ENCODE measurements at regions not wholly inside any gene's neighbourhood (a gene's known extent, or its start where the extent isn't known, plus 50 kb on each side); places are given as distances from the start of the nearest gene placed in this dataset.

GRCh38 chr11:96967616-96968015 is 577.8 kb downstream of the JRKL start:
- DNase-seq (no peak), ATAC-seq (no peak)
- Histone ChIP-seq H3K36me3 (no peaks in the 10 kb centered on the region), H3K4me1 (no peaks in the 10 kb centered on the region), H3K27ac (no peak overlapping the region), H3K9me3 (no peaks in the 10 kb centered on the region), H3K4me3 (no peak overlapping the region), H3K27me3 (no peaks in the 10 kb centered on the region)
- intact Hi-C loops (cut with DNase I) = no loop called here
- TF ChIP-seq, protein P1, sequence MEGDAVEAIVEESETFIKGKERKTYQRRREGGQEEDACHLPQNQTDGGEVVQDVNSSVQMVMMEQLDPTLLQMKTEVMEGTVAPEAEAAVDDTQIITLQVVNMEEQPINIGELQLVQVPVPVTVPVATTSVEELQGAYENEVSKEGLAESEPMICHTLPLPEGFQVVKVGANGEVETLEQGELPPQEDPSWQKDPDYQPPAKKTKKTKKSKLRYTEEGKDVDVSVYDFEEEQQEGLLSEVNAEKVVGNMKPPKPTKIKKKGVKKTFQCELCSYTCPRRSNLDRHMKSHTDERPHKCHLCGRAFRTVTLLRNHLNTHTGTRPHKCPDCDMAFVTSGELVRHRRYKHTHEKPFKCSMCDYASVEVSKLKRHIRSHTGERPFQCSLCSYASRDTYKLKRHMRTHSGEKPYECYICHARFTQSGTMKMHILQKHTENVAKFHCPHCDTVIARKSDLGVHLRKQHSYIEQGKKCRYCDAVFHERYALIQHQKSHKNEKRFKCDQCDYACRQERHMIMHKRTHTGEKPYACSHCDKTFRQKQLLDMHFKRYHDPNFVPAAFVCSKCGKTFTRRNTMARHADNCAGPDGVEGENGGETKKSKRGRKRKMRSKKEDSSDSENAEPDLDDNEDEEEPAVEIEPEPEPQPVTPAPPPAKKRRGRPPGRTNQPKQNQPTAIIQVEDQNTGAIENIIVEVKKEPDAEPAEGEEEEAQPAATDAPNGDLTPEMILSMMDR (IDR thresholded peaks at IDR 0.05) = no peak

- TF ChIP-seq, protein P1 (IDR thresholded peaks at IDR 0.05) = no peak
- no peaks in the 10 kb centered on the region for H3K4me1 ChIP-seq
- no peaks in the 10 kb centered on the region for H3K9me3 ChIP-seq
- no peaks in the 10 kb centered on the region for H3K27me3 ChIP-seq
- H3K4me3 ChIP-seq = no peak overlapping the region
- ATAC-seq = no peak
- H3K27ac ChIP-seq = no peak overlapping the region
- intact Hi-C loops (cut with DNase I) = no loop called here
- no peaks in the 10 kb centered on the region for H3K36me3 ChIP-seq
- no peak for DNase-seq
Measured at GRCh38 chr11:96969251-96969650, 579.4 kb downstream of the JRKL start.

GRCh38 chr11:96978751-96979150 is 588.9 kb downstream of the JRKL start:
- no peaks in the 10 kb centered on the region for H3K36me3 ChIP-seq

GRCh38 chr11:96986516-96986915 is 596.7 kb downstream of the JRKL start:
- intact Hi-C loops (cut with DNase I) = no loop called here
- TF ChIP-seq, protein P1 (IDR thresholded peaks at IDR 0.05) = no peak

More at GRCh38 chr11:96978751-96979150, 588.9 kb downstream of the JRKL start:
- H3K27me3 ChIP-seq = no peaks in the 10 kb centered on the region
- no peaks in the 10 kb centered on the region for H3K4me1 ChIP-seq
- no peak overlapping the region for H3K27ac ChIP-seq
- ATAC-seq (no peak), DNase-seq (no peak)
- intact Hi-C loops (cut with DNase I) = no loop called here
- TF ChIP-seq, protein P1 (IDR thresholded peaks at IDR 0.05) = no peak
- no peaks in the 10 kb centered on the region for H3K9me3 ChIP-seq
- no peak overlapping the region for H3K4me3 ChIP-seq

GRCh38 chr11:96990914-96991313 is 601.1 kb downstream of the JRKL start:
- Histone ChIP-seq H3K27me3 (no peaks in the 10 kb centered on the region), H3K4me1 (no peaks in the 10 kb centered on the region), H3K4me3 (no peak overlapping the region), H3K36me3 (no peaks in the 10 kb centered on the region), H3K27ac (no peak overlapping the region), H3K9me3 (no peaks in the 10 kb centered on the region)
- ATAC-seq = no peak
- TF ChIP-seq, protein P1 (IDR thresholded peaks at IDR 0.05) = no peak
- intact Hi-C loops (cut with DNase I) = no loop called here
- DNase-seq = no peak

More at GRCh38 chr11:96986516-96986915, 596.7 kb downstream of the JRKL start:
- DNase-seq (no peak), ATAC-seq (no peak)
- Histone ChIP-seq H3K4me1 (no peaks in the 10 kb centered on the region), H3K9me3 (no peaks in the 10 kb centered on the region), H3K4me3 (no peak overlapping the region), H3K36me3 (no peaks in the 10 kb centered on the region), H3K27ac (no peak overlapping the region), H3K27me3 (no peaks in the 10 kb centered on the region)

GRCh38 chr11:97000481-97000880 is 610.7 kb downstream of the JRKL start:
- intact Hi-C loops (cut with DNase I) = no loop called here
- TF ChIP-seq, protein P1 (IDR thresholded peaks at IDR 0.05) = no peak
- H3K9me3 ChIP-seq = no peaks in the 10 kb centered on the region
- H3K4me1 ChIP-seq = no peaks in the 10 kb centered on the region
- no peak for DNase-seq
- ATAC-seq = no peak
- H3K27ac ChIP-seq = no peak overlapping the region
- H3K4me3 ChIP-seq = no peak overlapping the region
- H3K36me3 ChIP-seq = no peaks in the 10 kb centered on the region
- H3K27me3 ChIP-seq = no peaks in the 10 kb centered on the region

Measured in upper lobe of right lung (tissue), 1 donor.